K562 (cell line): ENCODE measurements at regions not wholly inside any gene's neighbourhood (a gene's known extent, or its start where the extent isn't known, plus 50 kb on each side); places are given as distances from the start of the nearest gene placed in this dataset.

ENCODE experiments used
- CBX1 ChIP-seq: sonication (generic); IDR thresholded peaks from 2 replicates; pipeline ENCODE4 v1.6.1; 2016; ENCODE audit warnings: antibody characterized with exemption, low read depth, mild to moderate bottlenecking
- MTA3 ChIP-seq: fragments of 450-650 bp; formaldehyde crosslinking; IDR thresholded peaks from 2 replicates; pipeline ENCODE4 v1.6.1; 2017; ENCODE audit warnings: mild to moderate bottlenecking, borderline replicate concordance
- TBP ChIP-seq: optimal IDR thresholded peaks from 2 replicates; pipeline ENCODE3; 2011; ENCODE audit warnings: low read depth, low read length, improper control_type of control experiment
- ZNF140 ChIP-seq: fragments of 250-450 bp; sonication (Bioruptor Pico); IDR thresholded peaks from 2 replicates; pipeline ENCODE4 v1.8.0; 2021; ENCODE audit warnings: moderate library complexity, mild to moderate bottlenecking, inconsistent platforms
- TF ChIP-seq, protein P1 (sequence below), 3 experiments: IDR thresholded peaks in 2 of 3; conservative IDR thresholded peaks in 1 of 3; 2 replicates each; pipeline ENCODE4 v1.5.1; 2011 to 2012; ENCODE audit warnings: low read length in 3 of 3, mild to moderate bottlenecking in 3 of 3, control low read depth in 2 of 3, improper control_type of control experiment in 1 of 3, inconsistent platforms in 1 of 3, low read depth in 1 of 3, mixed read lengths in 1 of 3, moderate library complexity in 1 of 3; ENCODE audit not compliant: insufficient read depth in 2 of 3
- TF ChIP-seq, protein P2 (sequence below): fragments of 450-650 bp; formaldehyde crosslinking; conservative IDR thresholded peaks from 2 replicates; pipeline ENCODE4 v1.4.0; 2022; ENCODE audit warnings: mild to moderate bottlenecking, missing genetic modification characterization

- TF ChIP-seq, protein P1, sequence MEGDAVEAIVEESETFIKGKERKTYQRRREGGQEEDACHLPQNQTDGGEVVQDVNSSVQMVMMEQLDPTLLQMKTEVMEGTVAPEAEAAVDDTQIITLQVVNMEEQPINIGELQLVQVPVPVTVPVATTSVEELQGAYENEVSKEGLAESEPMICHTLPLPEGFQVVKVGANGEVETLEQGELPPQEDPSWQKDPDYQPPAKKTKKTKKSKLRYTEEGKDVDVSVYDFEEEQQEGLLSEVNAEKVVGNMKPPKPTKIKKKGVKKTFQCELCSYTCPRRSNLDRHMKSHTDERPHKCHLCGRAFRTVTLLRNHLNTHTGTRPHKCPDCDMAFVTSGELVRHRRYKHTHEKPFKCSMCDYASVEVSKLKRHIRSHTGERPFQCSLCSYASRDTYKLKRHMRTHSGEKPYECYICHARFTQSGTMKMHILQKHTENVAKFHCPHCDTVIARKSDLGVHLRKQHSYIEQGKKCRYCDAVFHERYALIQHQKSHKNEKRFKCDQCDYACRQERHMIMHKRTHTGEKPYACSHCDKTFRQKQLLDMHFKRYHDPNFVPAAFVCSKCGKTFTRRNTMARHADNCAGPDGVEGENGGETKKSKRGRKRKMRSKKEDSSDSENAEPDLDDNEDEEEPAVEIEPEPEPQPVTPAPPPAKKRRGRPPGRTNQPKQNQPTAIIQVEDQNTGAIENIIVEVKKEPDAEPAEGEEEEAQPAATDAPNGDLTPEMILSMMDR (IDR thresholded peaks at IDR 0.05 in 2 of 3, conservative IDR thresholded peaks at IDR 0.05 in 1 of 3; ENCODE audit: insufficient read depth in 2 of 3, low read depth in 1 of 3, low read length in 3 of 3): no peak
- TF ChIP-seq CBX1 (no peak), MTA3 (no peak), TBP (no peak), ZNF140 (CRISPR knock-in tag) (no peak)
- TF ChIP-seq, protein P2, sequence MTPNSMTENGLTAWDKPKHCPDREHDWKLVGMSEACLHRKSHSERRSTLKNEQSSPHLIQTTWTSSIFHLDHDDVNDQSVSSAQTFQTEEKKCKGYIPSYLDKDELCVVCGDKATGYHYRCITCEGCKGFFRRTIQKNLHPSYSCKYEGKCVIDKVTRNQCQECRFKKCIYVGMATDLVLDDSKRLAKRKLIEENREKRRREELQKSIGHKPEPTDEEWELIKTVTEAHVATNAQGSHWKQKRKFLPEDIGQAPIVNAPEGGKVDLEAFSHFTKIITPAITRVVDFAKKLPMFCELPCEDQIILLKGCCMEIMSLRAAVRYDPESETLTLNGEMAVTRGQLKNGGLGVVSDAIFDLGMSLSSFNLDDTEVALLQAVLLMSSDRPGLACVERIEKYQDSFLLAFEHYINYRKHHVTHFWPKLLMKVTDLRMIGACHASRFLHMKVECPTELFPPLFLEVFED (CRISPR knock-in tag): no peak
Observed at GRCh38 chr10:62479523-62479922, 105.4 kb downstream of the ZNF365 start.
